HG03558 (cell line): ENCODE measurements at regions not wholly inside any gene's neighbourhood (a gene's known extent, or its start where the extent isn't known, plus 50 kb on each side); places are given as distances from the start of the nearest gene placed in this dataset.
"Not testable (repeated sequence)": the region's sequence is repeated elsewhere in the genome, so short reads cannot be mapped to it uniquely, and the experiment has no call there.

Source experiments
- ATAC-seq: cut with Tn5 transposase; IDR thresholded peaks from one replicate; pipeline ENCODE4 v1.9.1; 2021; ENCODE audit warnings: moderate number of reproducible peaks; ENCODE audit not compliant: unreplicated experiment; ENCODE audit errors: extremely low read depth

GRCh38 chr11:80700386-80700785, 1259.6 kb upstream of the TENM4 start:
- no peak for ATAC-seq

- not testable (repeated sequence) for ATAC-seq
These were observed 1258.8 kb upstream of the TENM4 start for GRCh38 chr11:80699406-80700177.

DNA sequence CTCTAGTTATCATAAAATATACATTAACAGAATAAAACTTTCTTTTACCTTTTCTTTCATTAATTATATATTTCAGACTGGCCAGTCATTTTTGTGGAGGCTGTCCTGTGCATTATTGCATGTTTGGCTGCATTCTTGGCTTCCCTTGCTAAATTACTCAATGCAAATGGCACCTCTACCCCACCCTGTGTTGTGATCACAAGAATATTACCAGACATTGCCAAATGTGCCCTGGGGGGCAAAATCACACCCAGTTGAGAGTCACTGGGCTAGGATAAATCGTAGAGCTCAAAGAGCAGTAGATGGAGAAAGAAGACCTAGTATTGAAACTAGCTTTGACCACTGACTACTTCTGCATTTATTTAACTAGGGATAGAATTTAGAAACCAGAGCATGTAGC, 1257.8 kb upstream of the TENM4 start:
- no peak for ATAC-seq

DNA sequence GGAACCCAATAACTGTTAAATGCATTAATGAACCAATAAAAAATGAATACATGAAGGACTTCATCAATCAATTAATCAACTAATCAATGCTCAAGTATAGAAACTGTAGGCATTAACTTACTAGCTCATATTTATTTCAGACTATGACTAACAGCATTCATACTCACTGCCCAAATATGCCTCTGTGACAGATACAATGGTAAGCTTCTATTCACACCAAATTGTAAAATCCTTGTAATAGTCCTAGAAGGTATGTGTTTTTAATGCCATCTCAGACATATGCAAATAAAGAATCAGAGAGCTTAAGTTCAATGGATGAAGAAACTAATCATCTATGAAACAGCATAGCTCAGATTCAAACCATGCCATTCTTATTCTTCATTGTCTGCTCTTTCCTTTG, 1253.6 kb upstream of the TENM4 start:
- ATAC-seq, result no peak

GRCh38 chr11:80687941-80688340, 1247.1 kb upstream of the TENM4 start:
- no peak for ATAC-seq

DNA sequence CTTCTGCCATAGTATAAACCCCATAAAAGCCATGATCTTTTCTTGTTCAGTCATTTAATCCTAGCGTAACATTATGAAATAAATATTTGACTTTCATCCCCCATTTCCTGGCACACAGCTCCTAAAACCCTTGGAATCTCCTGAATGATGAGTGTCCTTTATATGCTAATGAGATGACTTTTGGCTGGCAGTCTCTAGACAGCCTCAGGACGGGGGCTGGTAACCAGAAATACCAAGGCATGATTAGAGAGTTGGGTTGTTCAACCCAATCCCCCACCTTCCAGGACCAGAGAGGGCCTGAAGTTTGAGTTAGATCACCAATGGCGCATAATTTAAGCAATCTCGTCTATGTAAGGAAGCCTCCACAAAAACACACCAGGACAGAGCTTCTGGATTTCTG, 1246.1 kb upstream of the TENM4 start:
- ATAC-seq, result no peak

DNA sequence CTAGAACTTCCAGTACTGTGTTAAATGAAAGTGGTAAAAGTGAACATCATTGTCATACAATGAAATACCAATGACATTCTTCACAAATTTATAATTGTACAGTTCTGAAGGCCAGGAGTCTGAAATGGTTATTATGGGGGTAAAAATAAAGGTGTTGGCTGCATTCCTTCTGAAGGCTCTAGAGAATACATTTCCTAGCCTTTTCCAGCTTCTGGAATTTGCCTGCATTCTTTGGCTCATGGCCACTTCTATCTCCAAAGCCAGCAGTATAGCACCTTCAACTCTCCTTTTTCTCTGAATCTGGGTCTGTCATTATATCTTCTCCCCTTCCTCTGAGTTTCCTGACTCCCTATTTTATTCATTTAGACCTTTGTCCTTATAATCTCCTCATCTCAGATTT, 1232.7 kb upstream of the TENM4 start:
- no peak for ATAC-seq

DNA sequence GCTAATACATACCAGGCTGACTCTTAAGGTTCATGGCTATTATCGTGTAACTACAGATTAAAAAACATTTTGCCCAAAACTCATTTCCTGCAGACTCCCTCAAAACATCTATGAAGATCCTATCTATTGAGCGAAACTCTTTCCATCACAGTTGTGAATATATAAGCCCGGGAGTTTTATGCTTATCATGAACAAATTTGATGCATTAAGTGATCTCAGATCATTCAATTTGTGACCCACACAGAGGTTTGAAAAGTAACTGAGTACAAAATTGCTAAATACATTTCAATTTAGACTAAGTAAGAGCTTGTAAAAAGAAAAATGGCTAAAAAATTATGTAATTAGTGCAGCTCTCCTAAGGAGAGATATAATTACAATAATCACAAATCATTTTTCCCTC, 1228.8 kb upstream of the TENM4 start:
- ATAC-seq, result no peak

DNA sequence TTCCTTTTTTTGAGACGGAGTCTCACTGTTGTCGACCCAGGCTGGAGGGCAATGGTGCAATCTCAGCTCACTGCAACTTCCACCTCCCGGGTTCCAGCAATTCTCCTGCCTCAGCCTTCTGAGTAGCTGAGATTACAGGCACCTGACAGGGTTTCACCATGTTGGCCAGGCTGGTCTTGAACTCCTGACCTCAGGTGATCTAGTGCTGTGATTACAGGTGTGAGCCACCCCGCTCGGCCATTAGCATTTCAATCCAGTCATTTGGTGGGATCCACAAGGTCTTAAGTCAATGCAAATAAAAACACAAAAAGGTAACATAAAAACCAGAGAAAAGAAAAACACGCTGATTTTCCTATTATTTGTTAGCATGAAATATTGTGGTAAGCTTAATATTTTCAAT, 1227.2 kb upstream of the TENM4 start:
- no peak for ATAC-seq

DNA sequence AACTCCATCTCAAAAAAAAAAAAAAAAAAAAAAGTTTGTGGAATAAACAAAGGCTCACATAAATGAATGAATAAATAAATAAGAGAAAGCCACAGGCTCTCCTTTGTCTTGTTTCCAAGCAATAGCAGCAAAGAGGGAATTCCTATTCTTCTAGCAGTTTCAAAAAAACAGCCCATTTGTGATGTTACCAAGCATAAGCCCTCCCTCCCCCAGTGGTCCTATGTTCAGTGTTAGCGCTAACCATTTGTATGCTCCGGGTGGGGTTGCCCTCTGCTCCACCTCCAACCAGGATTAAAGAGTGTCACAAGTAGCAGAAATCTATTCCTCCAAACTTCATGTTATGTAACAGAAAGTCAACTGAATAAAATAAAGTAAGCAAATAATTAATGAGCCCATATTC, 1215.0 kb upstream of the TENM4 start:
- ATAC-seq, result no peak

DNA sequence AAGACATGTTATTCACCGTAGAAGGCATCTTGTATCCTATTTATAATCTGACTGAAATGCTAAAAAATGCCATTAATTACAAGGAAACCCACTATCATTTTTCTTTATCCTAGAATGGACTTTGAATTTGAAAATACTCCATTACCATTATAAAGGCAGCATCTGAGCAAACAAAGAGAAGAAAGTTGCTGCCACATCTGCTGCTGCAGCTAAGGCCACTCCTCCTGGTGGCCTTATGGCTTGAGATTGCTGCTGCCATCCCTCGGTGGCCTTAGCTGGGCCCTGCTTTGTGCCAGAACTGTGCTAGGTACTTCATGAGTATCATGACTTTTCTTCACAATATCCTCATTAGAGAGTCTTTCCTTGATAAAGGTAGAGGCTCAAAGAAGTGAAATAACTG, 1210.1 kb upstream of the TENM4 start:
- no peak for ATAC-seq

- no peak for ATAC-seq
These were observed 1208.4 kb upstream of the TENM4 start for GRCh38 chr11:80649186-80649585.

- ATAC-seq, result no peak
These were observed 1197.5 kb upstream of the TENM4 start for GRCh38 chr11:80638296-80638695.

- ATAC-seq, result no peak
These were observed 1196.7 kb upstream of the TENM4 start for GRCh38 chr11:80637571-80637970.

GRCh38 chr11:80636999-80637398, 1196.2 kb upstream of the TENM4 start:
- ATAC-seq, result no peak

DNA sequence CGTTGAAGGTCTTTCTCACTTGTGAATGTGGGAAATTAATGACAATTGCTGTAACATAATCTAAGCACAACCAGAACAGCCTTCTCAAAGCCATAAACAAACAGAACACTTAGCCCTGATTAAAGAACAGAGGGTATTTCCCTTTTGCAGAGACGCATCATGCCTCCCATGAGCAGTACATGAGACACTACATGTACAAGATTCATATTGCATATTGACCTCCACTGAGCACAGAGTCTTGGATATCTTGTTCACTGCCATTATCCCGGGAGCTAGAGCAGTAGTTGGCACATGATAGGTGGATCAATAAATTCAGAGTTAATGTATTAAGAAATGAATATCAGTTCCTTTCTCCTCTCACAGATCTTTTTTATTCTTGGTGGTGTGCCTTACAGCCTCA, 1194.3 kb upstream of the TENM4 start:
- ATAC-seq, result no peak

DNA sequence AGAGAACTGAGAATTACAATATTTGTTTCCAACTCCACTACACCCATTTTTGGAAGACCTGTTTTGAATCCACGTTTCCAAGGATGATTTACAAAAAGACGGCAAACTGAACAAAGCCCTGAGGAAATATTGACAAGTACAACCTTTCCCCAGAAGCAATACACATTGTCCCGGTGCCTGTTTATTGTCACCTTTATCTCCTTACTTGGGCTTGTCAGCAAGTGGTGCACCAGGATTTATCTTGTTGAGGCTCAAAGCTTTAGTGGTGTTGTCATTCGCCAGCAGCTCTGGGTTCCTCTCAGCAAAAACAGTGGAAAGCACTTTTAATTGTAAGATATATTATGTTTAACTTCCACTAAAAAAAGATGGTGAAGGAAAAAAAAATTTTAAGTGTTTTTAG, 1191.9 kb upstream of the TENM4 start:
- no peak for ATAC-seq

- ATAC-seq, result no peak
These were observed 1191.3 kb upstream of the TENM4 start for GRCh38 chr11:80632156-80632555.

- ATAC-seq, result no peak
These were observed 1188.6 kb upstream of the TENM4 start for GRCh38 chr11:80629466-80629865.

DNA sequence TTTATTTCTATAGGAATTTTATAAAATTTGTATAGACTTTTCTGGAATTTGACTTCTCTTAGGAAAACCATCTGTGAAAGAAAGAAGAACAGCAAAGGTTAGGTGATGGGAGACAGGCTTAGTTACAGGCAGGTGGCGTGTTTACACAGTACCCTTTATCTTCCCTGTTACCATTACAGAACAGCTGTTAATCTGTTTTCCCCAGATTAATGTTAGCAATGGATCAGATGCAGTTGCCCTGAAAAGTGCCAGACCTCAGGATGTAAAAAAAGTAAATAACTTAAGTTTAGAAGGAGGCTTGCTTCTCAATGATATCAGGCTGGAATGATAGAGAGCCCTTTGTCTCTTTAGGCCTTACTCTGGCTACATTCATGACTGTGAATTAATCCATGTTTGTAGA, 1186.5 kb upstream of the TENM4 start:
- no peak for ATAC-seq

DNA sequence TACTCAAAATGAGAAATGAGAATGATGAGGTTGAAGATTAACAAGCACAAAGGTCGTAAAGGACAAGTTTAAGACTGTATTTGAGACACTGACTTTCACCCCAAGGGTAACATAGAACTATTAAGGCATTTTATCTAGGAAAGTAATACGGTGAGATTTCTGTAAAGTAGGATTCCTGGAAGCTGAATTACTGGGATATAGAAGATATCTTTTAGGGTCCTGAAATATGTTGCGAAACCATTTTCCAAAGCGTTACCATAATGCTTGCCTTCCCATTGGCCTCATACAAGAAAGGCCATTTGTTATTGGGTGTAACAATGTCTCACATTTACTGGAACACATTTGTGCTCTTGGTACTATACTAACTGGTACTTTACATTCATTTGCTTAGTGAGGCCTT, 1185.9 kb upstream of the TENM4 start:
- no peak for ATAC-seq

- ATAC-seq, result no peak
These were observed 1184.7 kb upstream of the TENM4 start for GRCh38 chr11:80625563-80625962.

DNA sequence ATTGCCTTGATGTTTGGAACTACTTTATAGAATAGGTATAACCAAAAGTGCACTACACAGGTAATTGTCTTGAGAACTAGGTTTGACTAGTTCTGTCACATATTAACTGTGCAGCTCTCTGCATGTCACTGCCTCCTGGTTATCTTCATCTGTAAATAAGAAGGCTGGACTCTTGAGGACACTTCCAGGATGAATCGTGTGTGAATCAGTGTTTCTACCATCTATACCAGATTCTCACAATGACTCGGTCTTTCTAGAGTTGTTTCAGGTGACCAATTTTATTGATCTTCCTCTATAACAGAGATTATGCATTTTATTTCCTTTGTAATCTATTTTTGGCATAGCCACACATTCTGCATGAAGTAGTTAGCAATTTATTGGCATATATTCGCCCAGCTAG, 1181.0 kb upstream of the TENM4 start:
- ATAC-seq, result no peak
